NCI-H1092 (cell line): ENCODE measurements at regions not wholly inside any gene's neighbourhood (a gene's known extent, or its start where the extent isn't known, plus 50 kb on each side); places are given as distances from the start of the nearest gene placed in this dataset.

Source experiments
- DNase-seq: peaks from one replicate; lab custom pipeline; 2025; lab: John Stamatoyannopoulos, UW

GRCh38 chr4:179582164-179582905 lies 2140.1 kb upstream of the AGA start:
- no peak for DNase-seq

DNA sequence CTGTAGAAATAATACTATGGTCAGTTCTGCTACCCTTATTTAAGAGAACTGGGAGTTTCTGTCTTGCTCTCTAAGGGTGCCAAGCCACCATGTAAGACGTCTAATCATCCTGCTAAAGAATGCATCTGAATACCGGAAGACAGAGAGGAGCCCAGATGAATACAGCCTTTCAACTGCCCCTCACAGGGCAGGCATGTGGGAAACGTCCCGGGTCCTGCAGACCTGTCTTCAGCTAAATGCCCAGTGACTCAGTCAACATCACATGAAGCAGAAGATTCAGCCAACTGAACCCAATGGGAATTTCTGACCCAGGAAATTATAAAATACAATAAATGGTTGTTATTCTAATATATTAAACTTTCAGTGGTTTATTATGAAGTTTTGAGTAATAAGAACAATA lies 2141.0 kb upstream of the AGA start:
- no peak for DNase-seq

- DNase-seq = no peak
Measured at GRCh38 chr4:179584101-179584500, 2141.9 kb upstream of the AGA start.

DNA sequence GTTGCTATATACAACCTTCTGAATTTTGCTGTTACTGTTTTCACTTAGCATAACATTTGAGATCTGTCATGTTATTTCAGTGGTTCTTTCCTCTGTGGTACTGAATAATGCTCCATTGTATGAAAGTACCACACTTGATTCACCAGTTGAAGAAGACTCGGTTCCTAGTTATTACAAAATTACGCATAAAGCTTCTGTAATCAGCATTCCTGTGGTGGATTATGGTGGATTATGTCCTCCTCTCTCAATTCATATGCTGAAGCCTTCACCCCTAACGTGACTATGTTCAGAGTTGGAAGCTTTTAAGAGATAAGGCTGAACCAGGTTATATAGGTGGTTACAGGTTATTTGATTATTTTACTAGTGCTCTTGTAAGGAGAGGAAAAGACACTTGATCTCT lies 2143.5 kb upstream of the AGA start:
- DNase-seq = no peak

GRCh38 chr4:179586460-179586859 lies 2144.2 kb upstream of the AGA start:
- DNase-seq = no peak

- DNase-seq = no peak
Measured at GRCh38 chr4:179595671-179596410, 2153.6 kb upstream of the AGA start.

DNA sequence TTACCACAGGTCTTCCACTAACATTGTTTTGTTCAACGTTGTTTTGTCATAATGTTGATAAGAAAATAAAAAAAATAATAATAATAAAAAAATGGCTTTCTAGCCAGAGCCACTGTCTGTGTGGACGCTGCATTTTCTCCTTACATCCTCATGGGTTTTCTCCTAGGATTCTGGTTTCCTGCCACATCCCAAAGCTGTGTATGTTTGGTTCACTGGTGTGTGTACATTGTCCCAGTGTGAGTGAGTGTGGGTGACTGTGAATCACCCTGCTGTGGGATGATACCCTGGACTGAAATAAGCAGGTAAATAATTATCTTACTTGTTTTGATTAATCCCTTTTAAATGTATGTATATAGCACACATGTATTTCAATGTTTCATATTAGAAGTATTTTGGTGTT lies 2154.4 kb upstream of the AGA start:
- no peak for DNase-seq

DNA sequence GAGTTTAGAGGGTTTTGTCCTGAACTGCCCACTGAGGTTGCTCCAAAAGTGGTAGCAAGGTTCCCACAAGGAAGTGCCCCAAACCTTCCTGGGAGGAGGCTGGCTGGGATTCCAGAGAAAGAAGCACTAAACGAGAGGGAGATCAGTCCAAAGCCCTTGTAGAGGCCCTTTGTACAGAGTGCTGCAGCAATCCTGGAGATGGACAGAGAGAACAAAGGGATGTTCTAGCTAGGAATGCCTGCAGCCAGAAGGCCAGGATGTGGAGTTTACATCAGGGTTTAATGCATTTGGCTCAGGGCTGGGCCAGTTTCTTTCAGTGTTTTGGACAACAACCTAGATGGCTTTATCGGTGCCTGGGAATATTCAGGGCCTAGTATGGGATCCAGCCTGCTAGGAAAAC lies 2155.1 kb upstream of the AGA start:
- no peak for DNase-seq

DNA sequence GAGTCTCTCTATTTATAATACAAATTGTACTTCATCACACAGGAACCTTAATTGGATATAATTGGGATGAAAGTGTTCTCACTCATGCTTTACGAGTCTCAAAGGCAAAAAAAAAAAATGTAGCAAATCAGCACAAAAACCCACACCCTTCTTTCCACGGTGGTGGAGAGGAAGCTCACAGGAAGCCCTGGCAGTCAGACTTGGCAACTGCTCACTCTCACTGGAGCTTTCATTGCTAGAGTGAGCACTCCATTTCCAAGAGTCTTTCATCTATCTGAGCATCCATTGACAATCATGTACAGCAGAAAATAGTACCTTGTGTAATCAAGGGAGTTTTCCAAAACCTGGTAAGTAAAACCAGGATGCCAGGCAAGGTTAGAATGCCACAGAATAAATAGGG lies 2159.4 kb upstream of the AGA start:
- DNase-seq = no peak

GRCh38 chr4:179605196-179605595 lies 2163.0 kb upstream of the AGA start:
- no peak for DNase-seq

- no peak for DNase-seq
Measured at GRCh38 chr4:179607003-179607402, 2164.8 kb upstream of the AGA start.

DNA sequence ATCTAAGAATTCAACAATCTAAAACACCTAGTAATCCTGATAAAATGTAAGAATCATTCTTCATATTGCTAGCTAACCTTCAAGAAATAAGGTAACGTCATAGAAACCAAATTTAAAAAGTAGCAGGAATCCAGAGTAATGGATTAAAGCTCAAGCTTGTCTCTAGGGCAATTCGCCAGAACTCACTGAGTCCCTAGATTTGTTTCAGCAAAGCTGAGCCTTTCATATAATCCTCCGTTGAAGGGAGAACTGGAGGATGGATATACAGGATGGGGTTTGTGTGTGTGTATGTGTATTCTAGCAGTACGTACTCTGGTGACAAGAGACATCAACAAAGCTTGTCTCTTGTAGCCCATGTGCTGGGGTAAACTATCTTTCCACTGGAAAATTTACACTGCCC lies 2173.5 kb upstream of the AGA start:
- DNase-seq = no peak

DNA sequence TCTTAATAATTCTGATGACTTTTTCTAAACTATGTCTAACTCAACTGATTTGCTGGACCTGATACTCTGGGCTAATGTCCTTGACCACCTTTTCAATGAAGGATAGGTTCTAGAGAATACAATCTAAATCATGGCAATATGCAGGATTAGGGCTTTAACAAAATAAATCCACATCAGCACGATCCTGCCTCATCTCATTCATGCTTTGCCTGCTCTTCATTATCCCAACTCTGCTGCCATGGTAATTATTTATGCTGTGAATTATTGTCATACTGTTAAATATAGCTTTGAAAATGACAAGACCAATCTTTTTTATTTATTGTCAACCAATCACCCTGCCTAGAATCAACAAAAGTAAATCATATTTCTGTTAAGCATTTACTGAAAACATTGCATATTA lies 2176.7 kb upstream of the AGA start:
- no peak for DNase-seq

DNA sequence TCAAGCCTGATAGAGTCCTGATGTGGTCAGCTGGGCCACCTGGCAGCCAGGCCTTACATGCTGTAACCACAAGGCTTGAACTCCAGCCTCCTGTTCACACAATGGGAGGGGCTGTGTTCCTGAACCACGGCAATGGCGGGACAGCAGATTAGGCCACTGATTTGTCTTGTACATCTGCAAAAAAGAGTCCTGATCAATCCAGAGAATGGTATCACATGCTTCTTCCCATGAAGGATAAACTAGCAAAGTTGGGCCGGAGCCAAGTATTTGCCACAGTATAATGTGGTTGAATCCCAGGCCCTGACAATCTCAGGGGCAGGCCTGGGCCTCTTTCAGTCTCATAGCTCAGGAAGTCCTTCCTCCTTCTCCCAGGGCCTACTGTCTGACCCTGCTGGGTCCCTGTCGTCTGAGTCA lies 2182.5 kb upstream of the AGA start:
- no peak for DNase-seq

- no peak for DNase-seq
Measured at GRCh38 chr4:179625406-179625805, 2183.2 kb upstream of the AGA start.

- no peak for DNase-seq
Measured at GRCh38 chr4:179626687-179627086, 2184.4 kb upstream of the AGA start.

- DNase-seq = no peak
Measured at GRCh38 chr4:179631321-179631720, 2189.1 kb upstream of the AGA start.

GRCh38 chr4:179634862-179635261 lies 2192.6 kb upstream of the AGA start:
- no peak for DNase-seq

GRCh38 chr4:179662522-179662921 lies 2220.3 kb upstream of the AGA start:
- no peak for DNase-seq

DNA sequence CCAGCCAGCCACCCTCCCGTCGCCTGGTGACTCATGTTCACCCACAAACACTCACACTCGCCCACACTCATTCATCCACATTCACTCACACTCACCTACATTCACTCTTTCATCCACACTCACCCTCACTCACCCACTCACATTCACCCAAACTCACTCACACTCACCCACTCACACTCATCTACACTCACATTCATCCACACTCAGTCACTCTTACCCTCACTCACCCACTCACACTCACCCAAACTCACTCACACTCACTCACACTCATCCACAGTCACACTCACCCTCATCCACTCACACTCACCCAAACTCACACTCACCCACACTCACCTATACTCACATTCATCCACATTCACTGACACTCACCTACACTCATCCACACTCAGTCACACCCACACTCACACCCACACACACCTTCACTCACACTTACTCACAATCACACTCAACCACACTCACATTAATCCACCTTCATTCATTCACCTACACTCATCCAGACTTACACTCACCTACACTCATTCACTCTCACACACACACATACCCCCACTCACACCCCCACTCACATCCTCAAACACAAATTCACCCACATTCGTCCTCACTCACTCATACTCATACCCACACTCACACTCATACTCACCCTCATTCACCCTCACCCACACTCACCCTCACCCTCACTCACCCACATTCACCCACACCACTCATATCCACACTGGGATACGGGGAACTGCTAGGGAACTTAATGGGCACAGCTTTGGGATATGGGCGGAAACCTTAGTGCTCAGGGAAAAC lies 2221.6 kb upstream of the AGA start:
- no peak for DNase-seq

DNA sequence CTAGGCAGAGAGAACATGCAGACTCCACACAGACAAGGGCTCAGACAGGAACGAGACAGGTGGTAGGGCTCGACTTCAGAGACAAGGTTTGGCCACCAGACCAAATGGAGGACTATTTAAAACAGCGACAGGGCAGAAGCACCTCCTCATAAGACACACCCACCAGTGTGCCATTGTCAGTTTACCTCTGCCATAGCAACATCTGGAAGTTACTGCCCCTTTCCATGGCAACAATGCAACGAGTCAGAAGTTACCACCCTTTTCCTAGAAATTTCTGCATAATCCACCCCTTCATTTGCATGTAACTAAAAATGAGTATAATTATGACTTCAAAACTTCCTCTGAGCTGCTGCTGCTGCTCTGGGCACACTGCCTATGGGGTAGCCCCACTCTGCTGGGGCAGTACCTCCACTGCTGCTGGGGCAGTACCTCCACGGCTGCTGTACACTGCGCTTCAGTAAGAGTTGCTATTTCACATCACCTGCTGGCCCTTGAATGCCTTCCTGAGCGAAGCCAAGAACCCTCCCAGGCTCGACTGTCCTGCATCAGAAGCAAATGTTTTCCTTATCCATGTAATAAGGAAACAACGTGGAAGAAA lies 2222.3 kb upstream of the AGA start:
- DNase-seq = no peak

GRCh38 chr4:179666226-179666625 lies 2224.0 kb upstream of the AGA start:
- DNase-seq = no peak

DNA sequence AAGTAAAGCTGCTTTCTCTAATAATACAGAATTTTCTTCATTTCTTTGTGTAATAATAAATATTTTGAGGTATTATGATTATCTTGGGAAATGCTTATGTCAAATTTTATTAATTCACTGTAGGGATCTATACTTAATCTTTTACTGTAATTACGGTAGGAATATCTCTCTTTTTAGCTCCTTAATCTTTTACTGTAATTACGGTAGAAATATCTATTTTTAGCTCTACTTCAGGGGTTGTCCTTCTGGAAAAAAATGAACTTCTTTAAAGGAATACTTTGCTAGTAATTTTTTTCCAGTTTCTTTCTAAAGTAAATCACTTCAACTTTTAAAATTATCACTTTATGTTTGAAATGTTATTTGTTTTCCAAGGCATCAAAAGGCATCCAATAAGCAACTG lies 2229.4 kb upstream of the AGA start:
- no peak for DNase-seq
